Keratinocyte (primary cell): ENCODE measurements at regions not wholly inside any gene's neighbourhood (a gene's known extent, or its start where the extent isn't known, plus 50 kb on each side); places are given as distances from the start of the nearest gene placed in this dataset.

Source experiments
- EZH2 ChIP-seq: IDR thresholded peaks from one replicate; pipeline ENCODE4 v1.6.1; 2012; ENCODE audit warnings: inconsistent platforms, mild to moderate bottlenecking, low read length, moderate library complexity
- TF ChIP-seq, protein P1 (sequence below), 3 experiments: IDR thresholded peaks in 1 of 3; conservative IDR thresholded peaks in 1 of 3; optimal IDR thresholded peaks in 1 of 3; 2 replicates in 2 of 3; 3 replicates in 1 of 3; pipeline versions ENCODE3 to v1.5.1; 2011; ENCODE audit warnings: low read length in 3 of 3, mild to moderate bottlenecking in 3 of 3, moderate library complexity in 2 of 3, control low read depth in 1 of 3, inconsistent platforms in 1 of 3; ENCODE audit not compliant: insufficient read depth in 2 of 3; ENCODE audit errors: extremely low read depth in 1 of 3

DNA sequence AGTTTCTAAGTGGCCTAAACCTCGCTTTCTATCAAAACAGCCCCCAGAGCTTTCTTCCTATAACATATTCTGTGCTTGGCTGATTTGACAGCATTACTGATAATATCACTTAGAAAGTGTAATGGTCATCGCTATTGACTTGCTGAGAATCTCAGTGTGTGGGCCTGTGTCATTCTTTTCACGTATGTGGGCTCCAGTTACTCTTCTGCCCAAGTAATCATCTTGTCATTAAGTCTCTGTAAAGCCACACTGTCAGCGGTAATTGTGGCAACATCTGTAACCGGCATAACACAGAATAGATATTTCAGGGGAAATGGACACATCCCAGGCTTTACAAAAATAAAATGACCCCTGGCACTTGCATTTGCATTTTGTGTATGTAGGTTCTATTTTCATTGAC is 313.6 kb upstream of the LMCD1 start:
- TF ChIP-seq EZH2: no peak
- TF ChIP-seq, protein P1, sequence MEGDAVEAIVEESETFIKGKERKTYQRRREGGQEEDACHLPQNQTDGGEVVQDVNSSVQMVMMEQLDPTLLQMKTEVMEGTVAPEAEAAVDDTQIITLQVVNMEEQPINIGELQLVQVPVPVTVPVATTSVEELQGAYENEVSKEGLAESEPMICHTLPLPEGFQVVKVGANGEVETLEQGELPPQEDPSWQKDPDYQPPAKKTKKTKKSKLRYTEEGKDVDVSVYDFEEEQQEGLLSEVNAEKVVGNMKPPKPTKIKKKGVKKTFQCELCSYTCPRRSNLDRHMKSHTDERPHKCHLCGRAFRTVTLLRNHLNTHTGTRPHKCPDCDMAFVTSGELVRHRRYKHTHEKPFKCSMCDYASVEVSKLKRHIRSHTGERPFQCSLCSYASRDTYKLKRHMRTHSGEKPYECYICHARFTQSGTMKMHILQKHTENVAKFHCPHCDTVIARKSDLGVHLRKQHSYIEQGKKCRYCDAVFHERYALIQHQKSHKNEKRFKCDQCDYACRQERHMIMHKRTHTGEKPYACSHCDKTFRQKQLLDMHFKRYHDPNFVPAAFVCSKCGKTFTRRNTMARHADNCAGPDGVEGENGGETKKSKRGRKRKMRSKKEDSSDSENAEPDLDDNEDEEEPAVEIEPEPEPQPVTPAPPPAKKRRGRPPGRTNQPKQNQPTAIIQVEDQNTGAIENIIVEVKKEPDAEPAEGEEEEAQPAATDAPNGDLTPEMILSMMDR (optimal IDR thresholded peaks at IDR 0.05 in 1 of 3, IDR thresholded peaks at IDR 0.05 in 1 of 3, conservative IDR thresholded peaks at IDR 0.05 in 1 of 3; ENCODE audit: extremely low read depth in 1 of 3, insufficient read depth in 2 of 3, low read length in 3 of 3): no peak
